GM21447 (cell line): ENCODE measurements at regions not wholly inside any gene's neighbourhood (a gene's known extent, or its start where the extent isn't known, plus 50 kb on each side); places are given as distances from the start of the nearest gene placed in this dataset.

Source experiments
- ATAC-seq: cut with Tn5 transposase; IDR thresholded peaks from one replicate; pipeline ENCODE4 v1.9.1; 2021; ENCODE audit not compliant: unreplicated experiment

DNA sequence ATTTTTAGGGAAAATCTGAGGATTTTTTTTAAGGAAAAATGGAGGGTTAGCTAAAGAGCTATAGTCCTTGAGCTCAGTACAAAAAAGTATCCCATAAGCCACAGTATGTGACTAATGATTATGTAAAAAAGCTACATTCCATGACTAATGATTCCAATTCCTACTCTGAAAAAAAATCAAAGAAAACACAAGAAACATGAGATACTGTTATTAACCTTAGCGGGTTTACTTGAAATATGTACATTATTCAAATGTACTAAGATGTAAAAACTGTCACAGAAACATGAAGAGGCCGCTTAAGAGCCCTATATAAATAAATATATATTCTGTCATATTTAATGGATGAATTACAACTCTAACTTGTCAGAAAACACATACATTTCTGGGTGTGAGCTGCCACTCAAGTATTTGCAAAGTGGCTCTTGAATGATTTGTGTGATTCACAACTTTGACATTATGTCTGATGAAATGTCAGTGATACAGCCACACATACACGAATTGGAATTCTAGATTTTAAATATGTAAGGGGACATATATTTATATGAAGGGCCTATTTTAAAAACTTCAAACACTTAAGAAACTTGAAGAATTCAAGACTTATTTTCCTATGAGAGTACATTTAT lies 518.7 kb upstream of the SUCLG2 start:
- no peak for ATAC-seq

DNA sequence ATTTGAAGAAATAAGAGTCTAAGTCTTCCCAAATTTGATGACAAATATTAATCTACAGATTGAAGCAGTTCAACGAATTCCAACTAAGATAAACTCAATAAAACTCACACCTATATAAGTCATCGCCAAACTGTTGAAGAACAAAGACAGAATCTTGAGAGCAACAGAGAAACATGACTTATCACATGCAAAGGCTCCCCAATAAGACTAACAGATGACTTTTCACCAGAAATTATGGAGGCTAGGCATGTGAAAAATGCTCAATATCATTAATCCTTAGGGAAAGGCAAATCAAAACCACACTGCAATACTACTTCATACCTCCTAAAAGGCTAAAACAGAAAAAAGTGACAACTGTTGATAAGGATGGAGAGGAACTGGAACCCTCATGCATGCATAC lies 517.6 kb upstream of the SUCLG2 start:
- ATAC-seq, result no peak

DNA sequence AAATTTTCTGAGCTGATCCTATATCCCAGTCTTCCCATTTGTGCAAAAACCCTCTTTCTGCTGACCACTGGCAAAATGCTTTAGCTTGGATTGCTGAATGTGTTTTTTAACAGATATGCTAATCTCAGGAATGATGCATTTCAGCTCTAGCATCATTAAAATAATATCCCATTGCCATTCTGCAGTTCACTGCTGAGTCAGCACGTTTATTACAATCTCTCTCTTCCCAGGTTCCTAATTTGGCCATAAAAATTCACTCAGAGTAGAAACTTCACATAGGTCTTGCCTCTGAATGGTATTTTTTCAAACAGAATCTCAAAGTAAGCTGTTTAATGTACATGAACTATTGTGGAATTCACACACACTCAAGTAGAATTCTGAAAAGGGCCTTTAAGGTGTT lies 509.6 kb upstream of the SUCLG2 start:
- ATAC-seq, result no peak

DNA sequence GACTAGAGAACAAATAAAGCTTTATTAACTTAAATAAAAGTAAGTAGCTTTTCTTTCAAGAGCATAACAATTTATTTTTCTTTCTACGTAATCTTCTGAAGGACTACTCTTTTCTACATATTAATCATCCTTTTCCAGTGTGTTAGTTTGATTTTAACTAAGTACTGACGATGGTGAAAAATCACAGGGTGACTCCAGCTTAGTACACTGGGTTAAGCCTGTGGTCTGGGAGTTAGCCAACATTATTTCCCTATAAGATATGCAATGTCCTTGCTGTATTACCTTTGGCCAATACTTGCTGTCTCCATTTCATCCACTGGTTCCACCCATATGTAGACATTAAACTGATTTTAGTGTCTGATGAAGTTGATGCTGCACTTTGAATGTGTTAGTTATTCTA lies 508.6 kb upstream of the SUCLG2 start:
- ATAC-seq, result no peak

DNA sequence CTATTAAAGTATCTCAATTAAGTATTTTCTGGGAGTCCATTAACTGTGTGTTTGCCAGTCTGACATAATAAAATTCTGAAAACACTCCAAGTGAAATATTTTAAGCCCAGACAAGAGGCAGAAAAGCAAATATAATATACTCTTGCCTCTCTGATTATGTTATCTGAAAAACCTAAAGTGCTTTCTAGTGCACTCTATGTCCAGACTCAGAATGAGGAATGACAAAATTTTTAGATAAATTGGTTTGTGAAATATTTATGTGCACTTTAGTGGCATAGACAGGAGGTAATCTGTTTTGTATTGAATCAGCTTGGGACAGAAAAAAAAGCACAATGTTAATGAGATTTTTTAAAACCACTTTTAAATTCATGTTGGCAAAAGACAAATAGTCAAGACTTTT lies 508.2 kb upstream of the SUCLG2 start:
- no peak for ATAC-seq

DNA sequence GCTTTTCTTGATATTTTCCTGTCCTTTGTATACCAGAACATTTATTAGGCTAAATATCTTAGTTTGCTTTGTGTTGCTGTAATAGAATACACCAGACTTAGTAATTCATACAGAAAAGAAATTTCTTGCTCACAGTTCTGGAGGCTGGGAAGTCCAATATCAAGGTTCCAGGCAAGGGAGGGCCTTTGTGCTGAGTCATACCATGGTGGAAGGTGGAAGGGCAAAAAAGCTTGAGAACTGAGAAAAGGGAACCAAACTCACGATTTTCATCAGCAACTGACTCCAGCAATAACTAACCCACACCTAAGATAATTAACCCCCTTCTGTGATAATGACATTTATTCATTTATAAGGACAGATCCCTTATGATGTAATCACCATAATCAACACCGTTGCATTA lies 496.9 kb upstream of the SUCLG2 start:
- ATAC-seq, result no peak

DNA sequence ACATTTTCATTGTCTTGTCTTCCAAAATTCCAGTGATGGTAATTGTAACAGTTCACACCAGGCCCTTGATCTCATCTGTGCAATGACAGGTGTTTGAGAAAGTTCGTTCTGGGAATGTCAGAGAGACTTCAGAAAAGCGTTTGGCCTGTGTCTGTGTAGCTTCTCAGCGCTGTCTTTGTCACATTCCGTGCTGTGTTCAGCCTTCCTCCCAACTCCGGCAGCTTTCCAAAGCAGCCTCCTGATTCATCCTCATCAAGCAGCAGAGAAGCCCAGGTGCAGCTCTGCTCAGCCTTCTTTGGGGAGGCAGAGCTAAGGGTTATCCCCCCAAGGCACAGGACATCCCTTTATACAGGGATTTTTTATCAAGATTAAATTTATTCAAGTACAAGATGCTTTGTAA lies 494.0 kb upstream of the SUCLG2 start:
- ATAC-seq, result no peak

DNA sequence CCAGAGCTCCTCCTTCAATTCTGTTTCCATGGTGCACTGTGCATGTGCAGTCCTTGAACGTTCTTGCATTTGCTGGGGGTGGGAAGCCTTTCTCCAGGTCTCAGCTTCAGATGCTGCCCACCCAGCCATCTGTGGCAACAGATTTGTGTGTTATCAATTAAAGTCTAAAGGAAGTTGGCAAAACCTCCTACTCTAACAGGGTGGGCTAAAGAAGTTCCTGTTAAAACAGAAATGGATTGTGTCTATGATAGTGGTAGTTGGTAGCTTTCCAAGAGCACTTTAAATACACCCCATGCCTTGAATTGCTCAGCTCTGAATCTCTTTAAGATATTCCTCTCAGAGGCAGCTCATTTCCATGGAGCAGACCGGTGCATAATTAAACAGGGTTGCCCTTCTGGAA lies 488.0 kb upstream of the SUCLG2 start:
- no peak for ATAC-seq

DNA sequence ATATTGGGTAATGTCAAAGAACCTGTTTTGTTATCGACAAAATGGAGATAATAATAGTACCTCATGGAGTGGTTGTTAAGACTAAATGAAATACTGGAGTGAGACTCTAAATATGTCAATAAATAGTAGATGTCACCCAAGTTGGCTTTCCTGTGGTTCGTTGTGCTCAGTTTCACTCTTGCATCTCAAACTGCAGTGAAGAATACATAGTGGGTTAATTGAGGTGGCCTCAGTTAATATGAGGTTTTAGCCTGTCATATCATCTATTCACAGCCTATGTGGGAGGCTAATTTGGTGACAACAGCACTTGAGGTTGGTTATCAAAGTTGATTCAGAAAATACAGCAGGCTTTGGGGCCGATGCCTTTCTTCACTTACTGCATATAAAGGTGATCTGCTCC lies 485.5 kb upstream of the SUCLG2 start:
- ATAC-seq, result no peak

DNA sequence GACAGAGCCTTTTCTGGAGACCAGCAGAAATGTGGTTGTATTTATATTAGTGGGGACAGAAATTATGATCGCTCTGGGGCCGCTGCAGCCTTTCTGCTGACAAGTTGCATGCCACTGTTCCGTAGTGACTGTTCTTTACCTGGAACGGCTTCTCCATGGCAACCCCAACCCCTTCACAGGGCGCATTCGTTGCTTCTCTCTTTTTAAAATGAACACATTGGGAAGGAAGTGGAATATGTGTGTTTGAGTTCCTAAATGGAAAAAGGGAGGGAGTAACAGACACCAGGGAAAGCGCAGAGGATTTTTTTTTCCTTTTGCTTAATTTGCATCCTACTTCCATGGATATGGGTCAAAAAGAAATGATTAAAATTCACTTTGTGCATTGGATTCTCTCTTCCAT lies 482.0 kb upstream of the SUCLG2 start:
- no peak for ATAC-seq

DNA sequence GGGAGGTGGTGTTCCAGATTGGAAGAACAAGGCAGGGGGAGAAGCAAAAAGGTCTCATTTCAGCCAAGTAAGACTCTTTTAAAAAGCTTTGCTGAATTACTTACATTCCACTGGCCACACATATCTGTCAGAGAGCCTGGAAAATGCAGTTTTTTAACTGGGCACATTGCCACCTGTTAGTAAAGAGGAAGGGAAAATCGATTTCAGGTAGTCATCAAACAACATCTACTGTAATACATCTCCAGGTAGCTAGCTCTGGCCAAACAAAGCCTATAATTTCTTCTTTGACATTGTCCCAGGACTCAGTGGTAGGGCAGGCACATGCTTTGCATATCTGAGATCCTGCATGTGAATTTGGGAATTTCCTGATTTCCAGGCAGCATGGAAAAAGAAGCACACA lies 480.7 kb upstream of the SUCLG2 start:
- no peak for ATAC-seq

DNA sequence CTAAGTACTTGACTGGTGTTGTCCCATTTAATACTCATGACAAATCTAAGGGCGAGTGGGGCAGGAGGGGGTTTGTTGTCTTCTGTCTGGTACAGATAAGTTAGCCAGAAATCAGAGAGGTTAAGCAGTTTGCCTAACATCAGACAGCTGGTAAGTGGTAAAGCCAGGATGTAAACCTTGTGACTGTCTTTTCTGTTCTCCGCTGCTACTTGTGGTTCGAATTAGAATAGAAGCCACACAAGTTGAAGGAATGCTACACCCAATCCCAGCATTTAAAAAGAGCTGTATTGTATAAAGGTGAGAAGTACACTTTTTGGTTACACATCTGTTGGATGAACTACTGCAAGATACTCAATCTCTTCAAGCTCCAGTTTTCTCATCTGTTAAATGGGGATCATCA lies 474.7 kb upstream of the SUCLG2 start:
- ATAC-seq, result no peak

DNA sequence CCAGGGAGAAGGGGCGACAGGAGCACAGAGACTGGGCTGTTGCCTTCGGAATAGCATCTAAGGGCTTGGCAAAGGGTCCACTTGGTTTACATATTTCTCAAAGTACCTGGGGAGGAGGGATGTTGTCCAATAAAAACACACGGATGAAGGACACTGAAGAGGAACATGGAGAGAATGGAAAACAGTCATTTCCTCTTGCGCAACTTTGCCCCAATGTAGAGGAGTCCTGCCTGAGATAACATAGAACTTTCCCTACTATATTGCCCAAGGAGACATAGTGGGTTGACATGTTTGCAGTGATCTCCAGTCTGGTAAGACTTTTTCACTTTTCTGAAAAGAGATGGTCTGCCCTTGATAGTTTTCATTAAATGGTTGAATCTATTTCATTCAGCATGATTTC lies 468.8 kb upstream of the SUCLG2 start:
- no peak for ATAC-seq

DNA sequence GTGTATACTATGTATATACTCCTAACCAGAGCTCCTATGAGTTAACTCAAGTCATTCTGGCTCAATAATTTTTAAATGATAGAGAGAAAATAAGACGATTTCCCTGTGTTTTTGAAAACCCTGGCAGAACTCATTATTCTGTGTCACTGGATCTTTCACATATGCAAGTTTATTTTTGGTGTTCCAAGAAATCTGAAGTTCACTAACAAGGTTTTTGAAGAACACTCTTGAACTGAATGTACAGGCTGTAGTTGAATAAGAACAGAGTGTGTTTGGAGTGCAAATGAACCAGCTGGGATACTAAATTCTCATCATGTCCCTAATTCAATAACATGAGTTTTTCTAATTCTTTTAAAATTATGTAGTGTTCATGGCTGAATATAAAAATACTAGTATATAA lies 466.9 kb upstream of the SUCLG2 start:
- ATAC-seq, result no peak

DNA sequence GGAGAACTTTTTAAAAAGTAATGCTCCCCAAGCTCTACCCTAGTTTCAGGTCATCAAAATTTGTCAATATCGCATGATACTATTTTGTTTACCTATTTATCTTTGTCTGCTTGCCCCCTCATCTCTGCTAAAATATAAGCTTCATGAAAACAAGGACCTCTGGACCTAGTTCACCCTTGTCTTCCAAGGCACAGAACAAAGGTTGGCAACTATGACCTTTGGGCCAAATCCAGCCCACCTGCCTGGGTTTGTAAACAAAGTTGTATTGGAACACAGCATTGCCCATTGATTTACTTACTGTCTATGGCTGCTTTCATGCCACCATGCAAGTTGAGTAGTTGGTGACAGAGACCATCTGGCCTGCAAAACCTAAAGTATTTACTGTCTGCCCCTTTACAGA lies 462.2 kb upstream of the SUCLG2 start:
- no peak for ATAC-seq

DNA sequence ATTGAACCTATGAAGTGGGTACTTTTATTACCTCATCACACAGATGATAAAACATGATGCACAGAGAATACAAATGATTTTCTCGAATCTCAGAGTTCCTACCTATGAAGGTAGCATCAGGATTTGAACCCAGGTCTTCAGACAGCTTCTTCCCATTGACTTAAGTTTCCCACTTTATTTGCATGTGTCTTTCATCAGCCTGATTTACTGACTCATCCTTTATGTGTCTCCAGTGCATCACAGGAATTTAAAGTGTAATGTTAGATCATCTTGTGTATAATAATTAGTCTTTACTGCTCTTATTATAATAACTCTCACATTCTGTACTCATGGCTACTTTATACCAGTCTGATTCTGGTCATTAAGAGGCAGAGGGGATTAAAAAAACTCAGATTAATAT lies 449.4 kb upstream of the SUCLG2 start:
- ATAC-seq, result no peak

DNA sequence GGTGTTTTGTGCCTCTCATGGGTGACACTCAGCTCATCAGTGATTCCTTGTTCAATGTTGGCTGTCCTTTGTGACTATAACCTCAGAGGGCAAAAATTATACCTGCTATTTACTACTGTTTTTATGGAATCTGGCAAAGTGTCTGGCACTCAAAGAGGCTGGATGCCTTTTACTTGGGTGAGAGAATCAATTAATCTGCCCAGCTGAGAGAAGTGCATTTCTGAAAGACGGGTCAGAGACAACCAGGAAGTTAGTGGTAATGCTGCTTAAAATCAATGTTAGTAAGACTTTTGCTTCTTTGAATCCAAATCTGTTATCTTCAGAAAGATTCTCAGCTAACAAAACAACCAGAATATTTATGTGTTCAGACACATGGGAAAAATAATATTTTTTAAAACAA lies 436.2 kb upstream of the SUCLG2 start:
- ATAC-seq, result no peak

DNA sequence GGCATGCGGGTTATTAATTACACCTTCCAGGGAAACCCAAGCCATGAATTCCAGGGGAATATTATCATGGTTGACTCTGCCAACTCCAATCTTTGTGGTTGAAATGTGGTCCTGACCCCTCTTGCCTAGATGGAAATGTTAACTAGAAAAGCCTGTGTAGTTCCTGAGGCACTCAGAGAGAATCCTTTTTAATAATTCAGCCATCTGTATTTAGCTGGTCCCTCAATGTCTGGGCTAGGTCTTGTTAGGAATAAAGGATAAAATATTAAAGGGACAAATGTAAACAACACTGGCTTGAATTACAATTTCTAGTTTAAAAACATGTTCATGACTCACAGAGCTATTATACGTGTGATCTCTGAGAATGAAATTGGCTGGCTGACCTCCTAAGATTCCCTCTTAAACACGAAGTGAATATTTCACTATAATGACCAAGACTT lies 435.2 kb upstream of the SUCLG2 start:
- ATAC-seq, result no peak

DNA sequence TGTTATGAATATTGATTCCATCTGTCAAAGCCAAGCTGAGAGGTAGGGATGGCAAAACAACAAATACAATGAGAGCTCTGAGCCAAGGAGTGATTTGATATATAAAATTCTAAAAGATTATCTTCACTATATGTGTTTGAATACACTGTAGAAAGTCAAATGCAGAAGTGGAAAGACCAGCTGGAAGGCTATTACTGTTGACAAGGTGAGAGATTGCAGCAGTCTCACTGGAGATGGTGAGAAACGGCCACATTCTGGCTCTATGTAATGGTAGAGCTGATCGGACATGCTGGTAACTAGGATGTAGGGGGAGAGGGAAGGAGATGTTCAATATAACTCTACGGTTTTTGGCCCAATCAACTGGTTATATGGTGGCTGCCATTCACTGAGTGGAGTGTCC lies 434.2 kb upstream of the SUCLG2 start:
- no peak for ATAC-seq

DNA sequence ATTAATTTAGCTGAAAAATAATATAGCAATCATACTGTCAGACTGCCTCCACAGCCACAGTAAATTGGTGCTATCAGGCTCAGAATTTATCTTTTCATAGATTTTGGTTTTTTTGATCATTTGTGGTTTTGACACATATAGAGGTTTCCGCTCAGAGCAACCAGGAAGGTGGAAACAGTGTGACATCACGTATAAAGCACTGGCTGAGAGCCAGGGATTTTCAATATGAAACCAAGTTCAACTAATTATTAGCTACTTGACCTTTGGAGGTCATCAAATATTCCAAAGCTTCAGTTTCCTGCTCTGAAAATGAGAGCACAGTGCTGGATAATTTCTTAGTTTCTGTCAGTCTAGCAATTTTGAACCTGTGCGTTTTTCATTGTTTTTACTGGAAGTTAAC lies 433.8 kb upstream of the SUCLG2 start:
- ATAC-seq, result no peak

DNA sequence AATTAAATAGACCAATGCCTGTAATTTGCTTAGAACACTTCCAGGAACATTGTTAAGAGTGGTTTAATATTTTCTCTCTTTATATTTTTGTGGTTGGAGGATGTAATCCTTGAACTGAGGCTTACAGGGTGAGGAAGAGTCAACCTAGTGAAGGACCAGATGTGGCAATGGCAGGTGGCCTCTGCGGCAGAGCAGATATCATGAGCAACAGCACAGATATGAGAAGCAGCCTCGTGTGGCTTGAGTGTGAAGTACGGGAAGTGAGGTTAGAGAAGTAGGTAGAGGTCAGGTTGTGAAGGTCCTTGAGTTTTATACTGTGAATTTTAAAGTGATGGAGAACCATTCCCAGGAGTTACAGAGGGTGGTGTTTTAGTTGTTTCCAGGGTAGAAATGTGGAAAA lies 417.6 kb upstream of the SUCLG2 start:
- no peak for ATAC-seq

DNA sequence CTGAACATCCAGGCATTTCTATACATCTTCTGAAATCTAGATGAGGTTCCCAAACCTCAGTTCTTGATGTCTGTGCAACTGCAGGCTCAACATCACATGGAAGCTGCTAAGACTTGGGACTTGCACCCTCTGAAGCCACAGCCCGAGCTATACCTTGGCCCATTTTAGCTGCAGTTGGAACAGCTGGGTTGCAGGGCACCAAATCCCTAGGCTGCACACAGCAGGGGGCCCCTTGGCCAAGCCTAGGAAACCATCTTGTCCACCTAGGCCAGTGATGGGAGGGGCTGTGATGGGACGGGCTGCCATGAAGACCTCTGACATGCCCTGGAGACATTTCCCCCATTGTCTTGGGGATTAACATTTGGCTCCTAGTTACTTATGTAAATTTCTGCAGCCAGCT lies 415.8 kb upstream of the SUCLG2 start:
- ATAC-seq, result no peak

DNA sequence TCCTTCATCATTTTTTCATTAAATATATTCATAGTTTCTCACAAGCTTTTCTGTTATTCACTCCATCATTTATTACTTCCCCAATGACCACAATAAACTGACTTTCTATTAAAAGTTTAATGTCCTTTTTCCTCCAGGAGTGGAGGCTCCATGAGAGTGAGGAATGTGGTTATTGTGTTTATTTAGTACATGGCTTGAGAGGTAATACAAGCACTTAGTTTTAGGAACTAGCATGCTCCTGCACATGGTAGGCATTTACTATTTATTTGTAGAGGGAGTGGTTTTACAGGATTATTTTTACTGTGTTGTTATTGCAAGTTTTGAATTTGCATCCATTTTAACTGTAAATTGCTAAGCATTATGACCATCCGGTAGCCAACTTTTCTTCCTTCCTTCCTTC lies 412.9 kb upstream of the SUCLG2 start:
- ATAC-seq, result no peak

DNA sequence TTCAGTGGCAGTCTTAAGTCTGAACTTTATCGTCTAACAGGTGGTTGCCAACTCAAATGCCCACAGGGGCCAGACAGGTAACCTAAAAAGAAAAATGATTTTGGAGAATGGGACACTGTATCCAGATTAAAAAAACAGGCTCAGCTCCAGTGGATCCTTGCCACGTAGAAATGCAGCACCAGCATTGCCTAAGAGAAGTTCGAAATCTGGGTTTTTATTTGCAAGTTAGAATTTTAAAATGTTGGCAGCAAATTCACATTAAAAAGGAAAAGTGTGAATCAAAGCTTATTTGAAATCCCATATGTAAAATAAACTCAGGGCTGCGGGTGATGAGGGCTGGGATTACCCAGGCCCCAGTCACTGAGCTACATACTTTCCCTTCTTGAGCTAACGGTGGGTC lies 408.5 kb upstream of the SUCLG2 start:
- ATAC-seq, result no peak
